Heart left ventricle (tissue), 16 donors: ENCODE measurements at regions not wholly inside any gene's neighbourhood (a gene's known extent, or its start where the extent isn't known, plus 50 kb on each side); places are given as distances from the start of the nearest gene placed in this dataset.

ENCODE experiments used
- ATAC-seq, 4 donors: fragments of 200-7000 bp; cut with Tn5 transposase; one replicate each; pipeline ENCODE4 v1.9.1; 2020 to 2022; ENCODE audit warnings: moderate library complexity in 4 of 4, mild to moderate bottlenecking in 3 of 4, moderate number of reproducible peaks in 1 of 4
- DNase-seq, 5 donors: peaks; one replicate each; pipeline ENCODE4 v3.0.0-alpha.2; 2020
- H3K27ac ChIP-seq, 12 donors: fragments of 200-600 bp; sonication (generic) in 4 of 12; one replicate each; pipeline versions ENCODE4 v1.5.0 to v1.8.0; 2016 to 2022; ENCODE audit warnings: mild to moderate bottlenecking in 2 of 12
- H3K27me3 ChIP-seq, 9 donors: fragments of 200-600 bp; sonication (generic) in 2 of 9; one replicate each; pipeline versions ENCODE4 v1.5.1 to v1.8.0; 2016 to 2022; ENCODE audit warnings: mild to moderate bottlenecking in 3 of 9
- H3K36me3 ChIP-seq, 9 donors: fragments of 200-600 bp; sonication (generic) in 2 of 9; one replicate each; pipeline versions ENCODE4 v1.5.0 to v1.8.0; 2018 to 2022; ENCODE audit warnings: mild to moderate bottlenecking in 2 of 9
- H3K4me1 ChIP-seq, 12 donors: fragments of 200-600 bp; sonication (generic) in 4 of 12; one replicate each; pipeline versions ENCODE4 v1.5.0 to v1.8.0; 2016 to 2022; ENCODE audit warnings: mild to moderate bottlenecking in 3 of 12
- H3K4me3 ChIP-seq, 12 donors: fragments of 200-600 bp; sonication (generic) in 4 of 12; one replicate each; pipeline versions ENCODE4 v1.5.0 to v1.8.0; 2017 to 2022; ENCODE audit warnings: mild to moderate bottlenecking in 9 of 12, moderate library complexity in 4 of 12
- H3K9me3 ChIP-seq, 12 donors: fragments of 200-600 bp; sonication (generic) in 4 of 12; one replicate each; pipeline versions ENCODE4 v1.5.0 to v1.8.0; 2016 to 2022; ENCODE audit warnings: mild to moderate bottlenecking in 1 of 12
- POLR2A ChIP-seq, 2 donors: fragments of 450-650 bp; IDR thresholded peaks; one replicate each; pipeline ENCODE4 v1.6.1; 2017; ENCODE audit warnings: antibody characterized with exemption in 2 of 2, mild to moderate bottlenecking in 2 of 2, moderate library complexity in 2 of 2
- WGBS, 4 donors: extraction: QIAGEN DNeasy Blood & Tissue Kit in 2 of 4; methylation state at CpG; one replicate each; pipeline versions ENCODE4 v1.1.5 to v1.1.7; 2013 to 2018; 5-methylcytosine and 5-hydroxymethylcytosine counted together
- intact Hi-C, 10 donors: fragments of 100-400 bp; cut with DNase I; formaldehyde crosslinking; loops; one replicate each; pipeline versions ENCODE4 v1.11.1 to v1.14.2; 2022
- TF ChIP-seq, protein P1 (sequence below), 12 donors: fragments of 200-600 bp; sonication (generic) in 4 of 12; IDR thresholded peaks; one replicate each; pipeline versions ENCODE4 v1.5.0 to v1.8.0; 2018 to 2022; ENCODE audit warnings: antibody characterized with exemption in 12 of 12, mild to moderate bottlenecking in 5 of 12
- donor health status: ischemic (EF 13 %, LVEDD 7.1; RV severe dilation, severe dysfunction).
- donor health status: healthy with polysubstance abuse.
- donor health status: DM: no; HTN: yes; CAD: no.
- donor health status: DM: no; HTN: no; CAD: no.
- donor health status: ischemic (EF 25% LVEDD 6.9; RV normal size, moderate dysfunction).
- donor health status: ischemic (EF 25% LVEDD 5.7; RV mildly dilated, moderate dysfunction).
- donor health status: healthy.
- donor health status: DM: yes; HTN: yes; CAD: no.
- donor health status: ischemic (EF 35%, LVEDD 5.7; RV mildly dilated, moderate dysfunction).
- donor health status: nonischemic (EF 11% LVEDD 7.7; RV severe dilation, severe dysfunction).
- donor health status: DM: yes; HTN: yes; CAD: no.
- donor health status: PGD.
- donor health status: ischemic (EF 29% LVEDD 5.4; RV normal size, mild dysfunction).
- donor health status: nonischemic (EF 23%, LVEDD 6.1; RV moderate dilation, normal function).

GRCh38 chr10:65491799-65492198, 1434.0 kb upstream of the LRRTM3 start:
- H3K36me3 ChIP-seq, result no peaks in the 10 kb centered on the region
- no peak for TF ChIP-seq POLR2A (IDR thresholded peaks at IDR 0.05)
- TF ChIP-seq, protein P1, sequence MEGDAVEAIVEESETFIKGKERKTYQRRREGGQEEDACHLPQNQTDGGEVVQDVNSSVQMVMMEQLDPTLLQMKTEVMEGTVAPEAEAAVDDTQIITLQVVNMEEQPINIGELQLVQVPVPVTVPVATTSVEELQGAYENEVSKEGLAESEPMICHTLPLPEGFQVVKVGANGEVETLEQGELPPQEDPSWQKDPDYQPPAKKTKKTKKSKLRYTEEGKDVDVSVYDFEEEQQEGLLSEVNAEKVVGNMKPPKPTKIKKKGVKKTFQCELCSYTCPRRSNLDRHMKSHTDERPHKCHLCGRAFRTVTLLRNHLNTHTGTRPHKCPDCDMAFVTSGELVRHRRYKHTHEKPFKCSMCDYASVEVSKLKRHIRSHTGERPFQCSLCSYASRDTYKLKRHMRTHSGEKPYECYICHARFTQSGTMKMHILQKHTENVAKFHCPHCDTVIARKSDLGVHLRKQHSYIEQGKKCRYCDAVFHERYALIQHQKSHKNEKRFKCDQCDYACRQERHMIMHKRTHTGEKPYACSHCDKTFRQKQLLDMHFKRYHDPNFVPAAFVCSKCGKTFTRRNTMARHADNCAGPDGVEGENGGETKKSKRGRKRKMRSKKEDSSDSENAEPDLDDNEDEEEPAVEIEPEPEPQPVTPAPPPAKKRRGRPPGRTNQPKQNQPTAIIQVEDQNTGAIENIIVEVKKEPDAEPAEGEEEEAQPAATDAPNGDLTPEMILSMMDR (IDR thresholded peaks at IDR 0.05), result no peak
- no peaks in the 10 kb centered on the region for H3K27me3 ChIP-seq
- H3K4me3 ChIP-seq, result no peak overlapping the region
- DNase-seq (no peak), ATAC-seq (no peak)
- intact Hi-C loops, result no loop called here
- no peak overlapping the region for H3K27ac ChIP-seq
- no peaks in the 10 kb centered on the region for H3K4me1 ChIP-seq
- H3K9me3 ChIP-seq, result peaks cover 0 to 4% (median 0%) of the 10 kb centered on the region in 12 donors

DNA sequence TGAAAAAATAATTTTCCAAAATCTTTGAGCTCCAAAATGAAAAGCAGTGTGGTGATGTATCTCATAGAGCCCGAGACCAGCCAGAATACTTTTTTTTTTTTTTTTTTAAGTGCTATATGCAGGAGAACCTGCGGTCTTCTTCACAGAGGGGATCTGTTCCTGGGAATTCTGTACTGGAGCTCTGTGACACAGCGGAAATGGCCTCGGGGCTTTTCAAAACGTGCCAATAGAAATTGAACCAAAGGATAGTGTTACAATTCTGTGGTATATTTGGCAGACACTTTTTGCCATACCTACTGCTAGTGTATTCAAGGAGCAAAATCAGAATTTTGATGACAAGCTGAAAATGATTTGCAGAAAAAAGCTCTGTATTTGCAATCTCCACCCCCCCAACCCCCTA, 1429.3 kb upstream of the LRRTM3 start:
- intact Hi-C loops, result no loop called here

DNA sequence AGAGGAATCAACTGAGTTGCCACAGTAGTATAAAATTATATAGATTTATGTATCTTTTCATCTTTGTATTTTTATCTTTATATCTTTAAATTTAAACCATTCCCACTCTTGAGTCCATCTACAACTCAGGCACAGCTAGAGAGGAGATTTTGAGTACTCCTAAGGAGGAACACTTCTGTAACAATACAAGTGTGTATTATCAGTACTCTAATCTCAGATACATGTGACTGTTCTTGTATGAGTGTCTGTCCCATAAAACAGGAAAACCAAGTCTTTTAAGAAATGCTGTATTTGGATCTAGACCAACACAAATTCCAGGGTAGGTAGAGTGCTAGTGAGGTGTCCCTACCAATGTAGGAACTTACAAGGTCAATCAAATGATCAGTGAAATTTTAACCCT, 1428.0 kb upstream of the LRRTM3 start:
- no peak for DNase-seq
- Histone ChIP-seq H3K27me3 (no peaks in the 10 kb centered on the region), H3K9me3 (peaks cover 0 to 4% (median 0%) of the 10 kb centered on the region in 12 donors), H3K27ac (no peak overlapping the region), H3K4me3 (no peak overlapping the region), H3K36me3 (no peaks in the 10 kb centered on the region), H3K4me1 (no peaks in the 10 kb centered on the region)
- intact Hi-C loops, result no loop called here
- no peak for TF ChIP-seq POLR2A (IDR thresholded peaks at IDR 0.05)
- TF ChIP-seq, protein P1 (IDR thresholded peaks at IDR 0.05), result no peak
- no peak for ATAC-seq

More for the DNA sequence above, 1429.3 kb upstream of the LRRTM3 start:
- no peaks in the 10 kb centered on the region for H3K36me3 ChIP-seq
- DNase-seq (no peak), ATAC-seq (no peak)
- no peak overlapping the region for H3K4me3 ChIP-seq
- H3K9me3 ChIP-seq, result peaks cover 0 to 4% (median 0%) of the 10 kb centered on the region in 12 donors
- TF ChIP-seq, protein P1 (IDR thresholded peaks at IDR 0.05), result no peak
- TF ChIP-seq POLR2A (IDR thresholded peaks at IDR 0.05), result no peak
- no peak overlapping the region for H3K27ac ChIP-seq
- no peaks in the 10 kb centered on the region for H3K27me3 ChIP-seq
- WGBS, 4 donors, result 77 to 87% (median 82%) methylated on average over 5 of the region's 5 CpGs
- no peaks in the 10 kb centered on the region for H3K4me1 ChIP-seq

- no peak overlapping the region for H3K27ac ChIP-seq
- H3K4me1 ChIP-seq, result no peaks in the 10 kb centered on the region
- TF ChIP-seq POLR2A (IDR thresholded peaks at IDR 0.05), result no peak
- TF ChIP-seq, protein P1 (IDR thresholded peaks at IDR 0.05), result no peak
- no peak overlapping the region for H3K4me3 ChIP-seq
- WGBS, 4 donors, result 82 to 92% (median 87%) methylated on average over 1 of the region's 1 CpG
- no peaks in the 10 kb centered on the region for H3K27me3 ChIP-seq
- H3K9me3 ChIP-seq, result peaks cover 0 to 4% (median 0%) of the 10 kb centered on the region in 12 donors
- no peak for ATAC-seq
- H3K36me3 ChIP-seq, result no peaks in the 10 kb centered on the region
- DNase-seq, result no peak
- intact Hi-C loops, result no loop called here
Measured at GRCh38 chr10:65500716-65501115, 1425.1 kb upstream of the LRRTM3 start.
